ENCODE measurements at regions not wholly inside any gene's neighbourhood (a gene's known extent, or its start where the extent isn't known, plus 50 kb on each side); places are given as distances from the start of the nearest gene placed in this dataset.

GRCh38 chr13:64239372-64239771 is 2823.7 kb upstream of the PCDH20 start:
- Histone ChIP-seq H3K4me1 (ENCODE audit: control insufficient read depth, low read length) (no peaks in the 10 kb centered on the region), H3K36me3 (ENCODE audit: control insufficient read depth, low read length) (no peaks in the 10 kb centered on the region), H3K27me3 (ENCODE audit: control insufficient read depth, low read length) (no peaks in the 10 kb centered on the region), H3K27ac (ENCODE audit: low read depth, low read length) (no peak overlapping the region), H3F3A (ENCODE audit: control insufficient read depth, insufficient read depth) (no peaks in the 10 kb centered on the region), H3K4me2 (ENCODE audit: low read length) (no peak overlapping the region), H3K9me3 (ENCODE audit: control insufficient read depth, insufficient read depth, low read length) (peaks cover 3% of the 10 kb centered on the region; the same call in 1 of the 2 replicates), H3K79me2 (ENCODE audit: control insufficient read depth, low read length) (no peaks in the 10 kb centered on the region), H3K4me3 (ENCODE audit: low read length) (no peak overlapping the region), H4K20me1 (ENCODE audit: control insufficient read depth, insufficient read depth, low read depth, low read length) (no peaks in the 10 kb centered on the region), H3K9me2 (replicated peaks; ENCODE audit: control insufficient read depth, low read length) (no peaks in the 10 kb centered on the region; the same call in 1 of the 2 replicates)
- no peak for TF ChIP-seq CTCF (IDR thresholded peaks at IDR 0.05; ENCODE audit: low read depth, low read length, poor library complexity, severe bottlenecking)
- TF ChIP-seq EZH2phosphoT487 (IDR thresholded peaks at IDR 0.05; ENCODE audit: borderline replicate concordance, low read length), result no peak

- Histone ChIP-seq H3K9me2 (replicated peaks; ENCODE audit: control insufficient read depth, low read length) (no peaks in the 10 kb centered on the region; the same call in 1 of the 2 replicates), H4K20me1 (ENCODE audit: control insufficient read depth, insufficient read depth, low read depth, low read length) (no peaks in the 10 kb centered on the region), H3K9me3 (ENCODE audit: control insufficient read depth, insufficient read depth, low read length) (peaks cover 3% of the 10 kb centered on the region; the same call in 1 of the 2 replicates), H3K4me3 (ENCODE audit: low read length) (no peak overlapping the region), H3F3A (ENCODE audit: control insufficient read depth, insufficient read depth) (no peaks in the 10 kb centered on the region), H3K79me2 (ENCODE audit: control insufficient read depth, low read length) (no peaks in the 10 kb centered on the region), H3K27ac (ENCODE audit: low read depth, low read length) (no peak overlapping the region), H3K27me3 (ENCODE audit: control insufficient read depth, low read length) (no peaks in the 10 kb centered on the region), H3K4me1 (ENCODE audit: control insufficient read depth, low read length) (no peaks in the 10 kb centered on the region), H3K36me3 (ENCODE audit: control insufficient read depth, low read length) (no peaks in the 10 kb centered on the region), H3K4me2 (ENCODE audit: low read length) (no peak overlapping the region)
- no peak for TF ChIP-seq CTCF (IDR thresholded peaks at IDR 0.05; ENCODE audit: low read depth, low read length, poor library complexity, severe bottlenecking)
- TF ChIP-seq EZH2phosphoT487 (IDR thresholded peaks at IDR 0.05; ENCODE audit: borderline replicate concordance, low read length), result no peak
Measured at GRCh38 chr13:64234255-64234654, 2818.6 kb upstream of the PCDH20 start.

GRCh38 chr13:64223016-64223415 is 2807.4 kb upstream of the PCDH20 start:
- Histone ChIP-seq H3K4me1 (ENCODE audit: control insufficient read depth, low read length) (no peaks in the 10 kb centered on the region), H3K27ac (ENCODE audit: low read depth, low read length) (no peak overlapping the region), H3K4me2 (ENCODE audit: low read length) (no peak overlapping the region), H3K27me3 (ENCODE audit: control insufficient read depth, low read length) (no peaks in the 10 kb centered on the region), H3K9me3 (ENCODE audit: control insufficient read depth, insufficient read depth, low read length) (no peaks in the 10 kb centered on the region), H3K4me3 (ENCODE audit: low read length) (no peak overlapping the region), H3K79me2 (ENCODE audit: control insufficient read depth, low read length) (no peaks in the 10 kb centered on the region), H3F3A (ENCODE audit: control insufficient read depth, insufficient read depth) (no peaks in the 10 kb centered on the region), H3K9me2 (replicated peaks; ENCODE audit: control insufficient read depth, low read length) (no peaks in the 10 kb centered on the region), H3K36me3 (ENCODE audit: control insufficient read depth, low read length) (no peaks in the 10 kb centered on the region), H4K20me1 (ENCODE audit: control insufficient read depth, insufficient read depth, low read depth, low read length) (no peaks in the 10 kb centered on the region)
- TF ChIP-seq EZH2phosphoT487 (IDR thresholded peaks at IDR 0.05; ENCODE audit: borderline replicate concordance, low read length) (no peak), CTCF (IDR thresholded peaks at IDR 0.05; ENCODE audit: low read depth, low read length, poor library complexity, severe bottlenecking) (no peak)
